PFSK-1 (cell line): ENCODE measurements at regions not wholly inside any gene's neighbourhood (a gene's known extent, or its start where the extent isn't known, plus 50 kb on each side); places are given as distances from the start of the nearest gene placed in this dataset.

ENCODE experiments used
- POLR2AphosphoS5 ChIP-seq: IDR thresholded peaks from 2 replicates; pipeline ENCODE4 v1.6.1; 2012; ENCODE audit warnings: low read depth, mild to moderate bottlenecking, control low read depth, low read length, moderate library complexity
- REST ChIP-seq, 2 experiments: IDR thresholded peaks; 2 replicates each; pipeline versions ENCODE4 v1.6.1 to v1.8.0; 2011 to 2012; ENCODE audit warnings: low read depth in 2 of 2, low read length in 2 of 2, control low read depth in 1 of 2, inconsistent platforms in 1 of 2, mild to moderate bottlenecking in 1 of 2, moderate library complexity in 1 of 2; ENCODE audit not compliant: insufficient read depth in 1 of 2
- SIN3A ChIP-seq: IDR thresholded peaks from 2 replicates; pipeline ENCODE4 v1.6.1; 2012; ENCODE audit warnings: mild to moderate bottlenecking, low read length, moderate library complexity, borderline replicate concordance; ENCODE audit not compliant: insufficient read depth
- TAF1 ChIP-seq: IDR thresholded peaks from 2 replicates; pipeline ENCODE4 v1.6.1; 2012; ENCODE audit warnings: low read length, control low read depth, borderline replicate concordance; ENCODE audit not compliant: insufficient read depth

- TF ChIP-seq TAF1: no peak
- TF ChIP-seq POLR2AphosphoS5: no peak
- TF ChIP-seq REST (IDR thresholded peaks at IDR 0.05; ENCODE audit: insufficient read depth in 1 of 2, low read depth in 2 of 2, low read length in 2 of 2): no peak
- no peak for TF ChIP-seq SIN3A
These were observed 140.6 kb upstream of the PLEKHG7 start for GRCh38 chr12:92562063-92562734.
